HUES6 (cell line): ENCODE measurements at regions not wholly inside any gene's neighbourhood (a gene's known extent, or its start where the extent isn't known, plus 50 kb on each side); places are given as distances from the start of the nearest gene placed in this dataset.

Source experiments
- H3K27ac ChIP-seq: 2 replicates; pipeline ENCODE4 v1.7.0; 2013; ENCODE audit warnings: low read depth, mild to moderate bottlenecking, low read length, inconsistent platforms
- H3K27me3 ChIP-seq: 2 replicates; pipeline ENCODE4 v1.6.1; 2013; ENCODE audit warnings: low read length; ENCODE audit not compliant: control insufficient read depth, insufficient read depth
- H3K36me3 ChIP-seq: 2 replicates; pipeline ENCODE4 v1.6.1; 2013; ENCODE audit warnings: low read length; ENCODE audit not compliant: control insufficient read depth, insufficient read depth
- H3K4me1 ChIP-seq: 2 replicates; pipeline ENCODE4 v1.6.1; 2013; ENCODE audit warnings: low read length; ENCODE audit not compliant: control insufficient read depth, insufficient read depth
- H3K4me3 ChIP-seq: 2 replicates; pipeline ENCODE4 v1.5.1; 2013; ENCODE audit warnings: low read depth, low read length
- H3K9ac ChIP-seq: one replicate; pipeline ENCODE4 v1.6.1; 2013; ENCODE audit warnings: mild to moderate bottlenecking, low read length
- H3K9me3 ChIP-seq: 2 replicates; pipeline ENCODE4 v1.6.1; 2013; ENCODE audit warnings: low read depth, low read length; ENCODE audit not compliant: control insufficient read depth, insufficient read depth

- no peaks in the 10 kb centered on the region for H3K36me3 ChIP-seq
- H3K4me1 ChIP-seq = no peaks in the 10 kb centered on the region
- H3K27ac ChIP-seq = no peak overlapping the region
- no peak overlapping the region for H3K9ac ChIP-seq
- no peak overlapping the region for H3K4me3 ChIP-seq
- no peaks in the 10 kb centered on the region for H3K9me3 ChIP-seq
- no peaks in the 10 kb centered on the region for H3K27me3 ChIP-seq
These were observed 117.5 kb upstream of the HGF start for GRCh38 chr7:81887098-81888090.

GRCh38 chr7:81886211-81886764 lies 116.4 kb upstream of the HGF start:
- H3K27ac ChIP-seq = no peak overlapping the region
- H3K36me3 ChIP-seq = no peaks in the 10 kb centered on the region
- H3K4me3 ChIP-seq = no peak overlapping the region
- H3K9me3 ChIP-seq = no peaks in the 10 kb centered on the region
- no peaks in the 10 kb centered on the region for H3K4me1 ChIP-seq
- no peak overlapping the region for H3K9ac ChIP-seq
- no peaks in the 10 kb centered on the region for H3K27me3 ChIP-seq

- Histone ChIP-seq H3K27ac (no peak overlapping the region), H3K4me3 (no peak overlapping the region), H3K36me3 (no peaks in the 10 kb centered on the region), H3K4me1 (no peaks in the 10 kb centered on the region), H3K27me3 (no peaks in the 10 kb centered on the region), H3K9ac (no peak overlapping the region), H3K9me3 (no peaks in the 10 kb centered on the region)
These were observed 115.0 kb upstream of the HGF start for GRCh38 chr7:81884817-81885216.

- Histone ChIP-seq H3K36me3 (no peaks in the 10 kb centered on the region), H3K4me1 (no peaks in the 10 kb centered on the region), H3K4me3 (no peak overlapping the region), H3K9me3 (no peaks in the 10 kb centered on the region), H3K27ac (no peak overlapping the region), H3K27me3 (no peaks in the 10 kb centered on the region), H3K9ac (no peak overlapping the region)
These were observed 114.0 kb upstream of the HGF start for GRCh38 chr7:81883801-81884393.

GRCh38 chr7:81882086-81882485 lies 112.2 kb upstream of the HGF start:
- Histone ChIP-seq H3K27me3 (no peaks in the 10 kb centered on the region), H3K9me3 (no peaks in the 10 kb centered on the region), H3K4me1 (no peaks in the 10 kb centered on the region), H3K36me3 (no peaks in the 10 kb centered on the region), H3K4me3 (no peak overlapping the region), H3K9ac (no peak overlapping the region), H3K27ac (no peak overlapping the region)

GRCh38 chr7:81877890-81878289 lies 108.0 kb upstream of the HGF start:
- H3K9me3 ChIP-seq = no peaks in the 10 kb centered on the region
- H3K9ac ChIP-seq = no peak overlapping the region
- H3K4me1 ChIP-seq = no peaks in the 10 kb centered on the region
- no peak overlapping the region for H3K27ac ChIP-seq
- no peak overlapping the region for H3K4me3 ChIP-seq
- H3K36me3 ChIP-seq = no peaks in the 10 kb centered on the region
- no peaks in the 10 kb centered on the region for H3K27me3 ChIP-seq

- H3K4me1 ChIP-seq = no peaks in the 10 kb centered on the region
- H3K36me3 ChIP-seq = no peaks in the 10 kb centered on the region
- no peaks in the 10 kb centered on the region for H3K9me3 ChIP-seq
- H3K27ac ChIP-seq = no peak overlapping the region
- H3K4me3 ChIP-seq = no peak overlapping the region
- no peak overlapping the region for H3K9ac ChIP-seq
- no peaks in the 10 kb centered on the region for H3K27me3 ChIP-seq
These were observed 103.7 kb upstream of the HGF start for GRCh38 chr7:81873559-81873958.

GRCh38 chr7:81871606-81872265 lies 101.9 kb upstream of the HGF start:
- H3K9me3 ChIP-seq = no peaks in the 10 kb centered on the region
- no peak overlapping the region for H3K9ac ChIP-seq
- H3K27ac ChIP-seq = no peak overlapping the region
- no peaks in the 10 kb centered on the region for H3K36me3 ChIP-seq
- no peaks in the 10 kb centered on the region for H3K4me1 ChIP-seq
- H3K27me3 ChIP-seq = no peaks in the 10 kb centered on the region
- no peak overlapping the region for H3K4me3 ChIP-seq

GRCh38 chr7:81870608-81871007 lies 100.8 kb upstream of the HGF start:
- H3K27ac ChIP-seq = no peak overlapping the region
- H3K4me1 ChIP-seq = no peaks in the 10 kb centered on the region
- H3K36me3 ChIP-seq = no peaks in the 10 kb centered on the region
- H3K27me3 ChIP-seq = no peaks in the 10 kb centered on the region
- no peak overlapping the region for H3K4me3 ChIP-seq
- no peak overlapping the region for H3K9ac ChIP-seq
- no peaks in the 10 kb centered on the region for H3K9me3 ChIP-seq

- Histone ChIP-seq H3K4me3 (no peak overlapping the region), H3K36me3 (no peaks in the 10 kb centered on the region), H3K27me3 (no peaks in the 10 kb centered on the region), H3K27ac (no peak overlapping the region), H3K9ac (no peak overlapping the region), H3K4me1 (no peaks in the 10 kb centered on the region), H3K9me3 (no peaks in the 10 kb centered on the region)
These were observed 99.8 kb upstream of the HGF start for GRCh38 chr7:81869670-81870069.

GRCh38 chr7:81865754-81866153 lies 95.9 kb upstream of the HGF start:
- H3K27ac ChIP-seq = no peak overlapping the region
- H3K4me3 ChIP-seq = no peak overlapping the region
- no peak overlapping the region for H3K9ac ChIP-seq
- no peaks in the 10 kb centered on the region for H3K4me1 ChIP-seq
- no peaks in the 10 kb centered on the region for H3K36me3 ChIP-seq
- no peaks in the 10 kb centered on the region for H3K27me3 ChIP-seq
- H3K9me3 ChIP-seq = no peaks in the 10 kb centered on the region
